Ureter (tissue), 1 donor: ENCODE measurements at regions not wholly inside any gene's neighbourhood (a gene's known extent, or its start where the extent isn't known, plus 50 kb on each side); places are given as distances from the start of the nearest gene placed in this dataset.

ENCODE experiments used
- DNase-seq: peaks from one replicate; pipeline ENCODE4 v3.0.0-alpha.2; 2020; ENCODE audit warnings: low spot score
- donor health status: DM: yes; HTN: yes; CAD: no.

DNA sequence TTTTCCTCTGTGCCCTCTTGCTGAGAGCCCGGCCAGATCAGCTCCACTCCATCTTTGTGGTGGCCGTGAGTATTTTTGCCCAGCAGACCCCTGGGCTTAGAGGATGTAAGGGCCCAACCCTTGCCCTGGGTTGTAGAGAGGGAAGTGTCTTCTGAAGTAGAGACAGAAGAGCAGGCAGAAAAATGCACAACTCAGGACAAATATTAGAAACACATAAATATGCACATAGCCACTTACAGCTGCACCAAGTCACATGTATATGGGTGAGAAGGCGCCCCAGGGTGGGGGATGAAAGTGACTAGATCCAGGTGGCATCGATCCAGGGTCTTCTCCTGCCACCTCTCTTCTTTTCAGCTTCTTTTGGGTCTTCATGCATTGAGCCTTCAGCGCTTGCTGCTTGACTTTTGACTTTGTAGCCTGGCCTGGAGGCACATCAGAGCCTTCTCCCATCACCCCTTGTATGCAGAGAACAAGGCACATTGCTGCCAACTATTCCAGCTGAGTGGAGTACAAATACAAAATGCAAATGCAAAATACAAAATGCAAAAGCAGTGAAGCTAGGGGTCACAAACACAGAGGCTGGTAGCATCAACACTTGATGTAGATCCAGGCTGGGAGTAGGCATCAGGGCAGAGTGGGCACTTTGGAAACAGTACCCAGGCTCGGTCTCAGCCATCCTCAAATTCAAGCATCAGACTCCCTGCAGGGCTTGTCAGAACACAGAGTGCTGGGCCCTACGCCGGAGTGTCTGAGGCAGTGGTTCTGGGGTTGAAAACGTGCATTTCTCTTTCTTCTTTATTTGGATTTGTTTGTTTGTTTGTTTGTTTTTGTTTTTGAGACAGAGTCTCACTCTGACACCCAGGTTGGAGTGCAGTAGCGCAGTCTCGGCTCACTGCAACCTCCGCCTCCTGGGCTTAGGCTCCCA is 133.0 kb downstream of the ASB7 start:
- DNase-seq, result no peak

GRCh38 chr15:100737214-100737613 is 134.8 kb downstream of the ASB7 start:
- no peak for DNase-seq

DNA sequence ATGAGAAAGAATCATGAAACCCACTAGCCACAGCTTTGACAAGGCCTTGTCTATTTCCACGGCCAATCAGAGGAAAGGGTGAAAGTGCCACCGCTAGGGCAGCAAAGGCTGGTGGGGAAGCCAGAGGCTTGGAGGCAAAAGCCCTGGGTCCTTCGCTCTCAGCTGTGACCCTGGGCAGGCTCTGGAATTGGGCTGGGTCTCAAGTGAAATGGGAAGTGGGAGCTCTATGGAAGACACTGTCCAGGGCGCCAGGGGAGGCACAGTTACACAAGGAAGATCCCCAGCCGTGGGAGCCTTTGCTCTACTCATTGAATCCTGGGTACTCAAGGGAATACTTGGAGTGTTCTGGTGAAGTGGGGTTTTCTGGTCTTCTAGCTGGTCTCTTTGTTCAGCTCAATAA is 136.2 kb downstream of the ASB7 start:
- DNase-seq, result no peak

DNA sequence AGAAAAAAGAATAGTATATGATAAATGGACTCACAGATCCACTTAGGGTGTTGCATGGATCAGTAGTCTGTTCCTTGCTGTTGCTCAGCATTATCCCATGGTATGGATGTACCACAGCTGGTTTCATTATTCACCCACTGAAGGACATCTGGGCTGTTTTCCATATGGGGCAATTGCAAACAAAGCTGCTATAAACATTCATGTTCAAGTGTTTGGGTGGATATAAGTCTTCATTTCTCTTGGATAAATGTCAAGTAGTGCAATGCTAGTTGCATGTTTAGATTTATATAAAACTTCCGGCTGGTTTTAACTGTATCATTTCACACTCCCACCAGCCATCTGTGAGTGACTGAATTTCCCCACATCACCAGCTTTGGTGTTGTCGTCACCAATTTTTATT is 137.7 kb downstream of the ASB7 start:
- DNase-seq, result no peak

DNA sequence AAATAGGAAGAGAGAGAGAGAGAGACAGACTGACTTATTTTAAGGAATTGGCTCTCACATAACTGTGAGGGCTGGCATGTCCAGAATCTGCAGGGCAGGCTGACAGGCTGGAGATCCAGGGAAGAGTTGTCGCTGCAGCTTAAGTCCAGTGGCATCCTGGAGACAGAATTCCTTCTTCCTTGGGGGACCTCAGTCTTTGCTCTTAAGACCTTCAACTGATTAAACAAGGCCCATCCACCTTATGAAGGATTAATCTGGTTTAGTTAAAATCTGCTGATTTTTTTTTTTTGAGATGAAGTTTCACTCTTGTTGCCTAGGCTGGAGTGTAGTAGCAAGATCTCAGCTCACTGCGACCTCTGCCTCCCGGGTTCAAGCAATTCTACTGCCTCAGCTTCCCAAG is 128.0 kb upstream of the ALDH1A3 start:
- DNase-seq, result no peak

DNA sequence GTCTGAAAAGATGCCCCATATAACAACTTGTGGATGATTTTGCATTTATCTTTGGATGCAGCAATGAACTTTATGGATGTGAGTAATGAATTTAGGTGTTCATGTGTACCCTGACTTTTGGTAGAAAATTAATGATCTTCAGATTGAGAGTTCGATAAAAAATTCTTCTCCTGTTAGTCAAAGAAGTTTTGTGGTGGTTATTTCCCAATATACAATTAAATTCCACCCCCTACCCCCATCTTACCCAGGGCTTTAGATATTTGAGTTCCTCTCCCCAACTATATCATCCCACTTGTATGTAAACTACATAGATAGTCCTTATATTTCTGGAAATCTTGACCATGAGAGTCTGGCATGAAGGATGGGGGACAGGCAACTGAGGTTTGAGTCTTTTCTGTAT is 126.1 kb upstream of the ALDH1A3 start:
- no peak for DNase-seq

GRCh38 chr15:100757661-100758060 is 122.0 kb upstream of the ALDH1A3 start:
- DNase-seq, result no peak

- DNase-seq, result no peak
Measured at GRCh38 chr15:100758555-100758954, 121.1 kb upstream of the ALDH1A3 start.

DNA sequence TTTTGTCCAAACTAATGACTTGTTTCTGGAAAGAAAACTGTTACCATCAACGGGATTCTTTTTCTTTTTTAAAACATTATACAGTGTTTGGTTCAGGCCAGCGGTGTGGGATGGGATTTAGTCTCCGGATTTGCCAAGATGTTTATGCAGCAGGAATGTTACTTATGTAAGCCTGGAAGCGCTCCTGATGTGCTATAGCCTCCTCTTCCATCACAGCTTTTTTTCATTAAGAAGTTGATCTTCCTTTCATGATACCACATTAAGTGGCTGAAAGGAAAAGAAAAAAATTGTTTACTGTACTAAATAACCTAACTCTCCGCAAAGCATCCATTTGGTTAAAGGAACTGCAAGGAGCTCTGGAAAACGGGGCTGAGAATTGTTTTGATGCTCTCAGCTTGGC is 120.5 kb upstream of the ALDH1A3 start:
- no peak for DNase-seq

DNA sequence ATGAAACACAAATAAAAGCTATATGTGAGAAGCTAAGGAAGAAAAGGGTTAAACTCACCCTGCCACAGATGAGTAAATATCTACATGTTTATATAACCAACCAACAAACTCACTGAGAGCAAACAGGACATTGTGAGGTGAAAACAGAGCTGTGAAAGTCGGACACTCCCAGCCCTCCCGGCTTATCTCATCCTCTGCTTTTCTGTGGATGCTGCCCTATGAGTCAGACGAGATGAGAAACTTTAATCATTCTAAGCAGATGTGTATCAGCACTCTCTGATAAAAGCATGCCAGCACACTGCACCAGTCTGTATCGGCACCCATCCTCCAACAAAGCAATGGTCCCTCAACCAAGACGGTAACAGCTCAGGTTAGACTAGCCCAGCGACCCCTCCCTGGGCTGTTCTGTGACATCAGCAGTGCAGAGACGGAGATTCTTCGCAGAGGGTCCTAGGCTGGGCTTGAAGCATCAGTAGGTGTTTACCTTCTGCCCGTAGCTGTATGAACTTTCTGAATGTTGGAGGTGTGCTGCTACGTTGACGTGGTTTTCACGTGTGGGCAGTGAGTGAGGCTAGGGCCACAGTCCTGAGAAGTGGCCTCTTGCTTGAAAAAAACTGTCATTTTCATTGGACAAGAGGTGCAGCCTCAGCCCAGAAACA is 119.8 kb upstream of the ALDH1A3 start:
- no peak for DNase-seq

DNA sequence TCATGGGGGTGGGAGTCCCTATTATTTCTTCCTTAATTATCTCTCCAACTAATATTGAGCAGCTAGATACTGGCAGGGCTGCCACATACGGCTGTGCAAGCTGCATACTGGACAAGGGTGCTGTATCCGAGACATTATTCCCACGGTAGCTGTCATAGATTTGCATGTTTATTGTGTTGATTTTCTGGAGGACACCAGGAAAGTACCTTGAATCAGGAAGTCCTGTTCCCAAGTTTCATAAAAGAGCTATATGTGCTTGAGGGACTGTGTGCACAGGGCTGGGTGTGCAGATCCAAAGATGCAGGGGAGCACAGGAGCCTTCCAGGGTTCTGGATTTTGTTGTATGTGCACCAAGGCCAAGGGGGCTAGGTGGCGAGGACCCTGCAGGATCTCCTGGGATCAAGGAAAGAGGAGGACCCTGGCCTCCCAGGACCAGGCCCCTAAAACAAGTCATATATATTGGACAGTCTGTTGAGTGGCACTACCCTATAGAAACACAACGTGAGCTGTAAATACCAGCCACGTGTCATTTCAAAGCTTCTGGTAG is 119.2 kb upstream of the ALDH1A3 start:
- DNase-seq, result no peak

GRCh38 chr15:100761290-100761935 is 118.2 kb upstream of the ALDH1A3 start:
- no peak for DNase-seq

DNA sequence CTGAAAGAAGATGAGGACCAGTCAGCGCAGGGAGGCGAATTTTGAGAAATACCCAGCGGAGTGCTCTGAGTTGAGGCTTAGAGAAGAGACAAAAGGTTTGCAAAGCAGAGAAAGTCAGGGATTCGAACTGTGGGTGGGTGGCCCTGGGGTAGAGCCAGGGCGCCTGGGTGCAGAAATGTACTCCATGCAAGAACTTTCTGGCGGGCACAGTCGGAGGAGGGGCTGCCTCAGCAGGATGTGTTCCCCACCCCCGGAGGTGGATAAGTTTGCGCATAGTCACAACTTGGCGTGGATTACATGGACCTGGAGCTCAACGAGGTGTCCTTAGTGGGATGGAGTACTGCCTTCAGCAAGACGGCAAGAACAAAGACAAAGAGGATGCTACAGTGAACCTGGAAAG is 117.3 kb upstream of the ALDH1A3 start:
- DNase-seq, result no peak

DNA sequence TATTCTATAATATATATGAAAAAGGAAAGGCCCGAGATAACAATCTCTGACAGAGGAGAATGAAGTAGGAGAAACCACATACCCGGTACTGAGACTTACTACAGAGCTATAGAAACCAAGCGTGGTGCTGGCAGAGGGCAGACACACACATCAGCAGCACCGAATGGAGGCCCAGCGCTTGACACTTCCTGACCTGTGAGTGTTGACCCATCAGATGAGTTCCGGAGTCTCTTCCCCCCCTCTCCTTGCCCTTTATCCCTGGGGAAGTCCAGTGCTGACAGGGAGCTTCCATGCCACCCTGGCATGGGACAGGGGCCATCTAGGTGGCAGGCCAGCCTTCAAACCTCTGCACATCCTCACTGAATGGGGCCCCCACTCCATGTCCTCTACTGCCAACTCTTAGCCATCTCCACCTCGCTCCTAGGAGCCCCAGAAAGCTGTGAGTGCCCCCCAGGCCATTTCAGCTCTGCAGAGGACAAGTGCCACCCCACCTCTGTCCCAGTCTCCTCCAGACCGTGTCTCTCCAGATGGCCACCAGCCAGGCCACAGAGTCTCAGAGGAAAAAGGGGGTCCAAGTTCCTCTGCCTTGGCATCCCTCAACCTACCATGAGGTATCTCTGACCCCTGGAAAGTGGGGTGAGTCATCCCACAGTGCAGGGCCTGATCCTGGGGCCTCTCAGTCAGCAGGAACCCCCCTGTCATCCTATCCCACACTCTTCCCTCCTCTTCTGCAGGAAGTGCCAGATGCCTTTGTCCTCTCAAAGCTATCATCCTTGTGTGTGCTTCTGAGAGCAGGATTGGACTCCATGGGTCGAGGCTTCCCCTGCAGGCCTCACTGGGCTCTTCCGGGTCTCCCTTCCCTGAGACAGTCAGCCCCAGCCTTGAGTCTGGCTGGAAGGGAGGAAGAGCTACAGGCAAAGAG is 116.5 kb upstream of the ALDH1A3 start:
- no peak for DNase-seq

GRCh38 chr15:100763835-100764750 is 115.5 kb upstream of the ALDH1A3 start:
- DNase-seq, result no peak

DNA sequence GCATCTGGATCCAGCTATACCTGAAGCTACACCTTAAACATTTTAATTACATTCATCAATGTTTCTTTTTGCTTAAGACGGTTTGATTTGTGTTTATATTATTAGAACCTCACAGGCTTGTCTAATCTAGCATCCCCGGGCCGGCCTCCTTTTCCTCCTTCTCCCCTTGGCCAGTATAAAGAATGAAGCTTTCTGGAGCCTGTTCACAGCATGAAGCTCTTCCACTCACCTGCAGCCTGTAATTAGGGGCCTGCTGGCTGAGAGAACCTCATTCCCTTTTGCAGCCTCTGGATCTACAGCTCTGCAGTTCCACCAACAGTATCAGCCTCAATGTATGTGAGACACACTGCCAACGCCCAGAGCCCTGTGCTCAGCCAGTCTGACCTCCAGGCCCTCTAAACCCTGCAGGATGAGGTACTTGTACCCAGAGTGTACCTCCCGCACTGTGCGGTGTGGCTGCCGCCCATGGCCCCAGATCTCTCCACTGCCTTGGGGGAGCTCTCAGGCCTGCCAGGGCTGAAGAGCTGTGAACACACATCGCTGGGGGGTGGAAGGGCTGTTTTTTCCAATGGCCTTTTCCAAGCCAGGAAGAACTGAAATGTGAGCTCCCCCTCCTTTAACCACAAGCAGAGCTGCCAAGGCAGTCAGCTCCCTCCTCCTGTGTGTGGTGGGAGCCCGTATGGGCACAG is 114.7 kb upstream of the ALDH1A3 start:
- DNase-seq, result no peak

- DNase-seq, result no peak
Measured at GRCh38 chr15:100765467-100766241, 114.0 kb upstream of the ALDH1A3 start.

- no peak for DNase-seq
Measured at GRCh38 chr15:100766243-100767000, 113.2 kb upstream of the ALDH1A3 start.
